Activated CD4-positive, alpha-beta T cell treated with anti-CD3 and anti-CD28 coated beads for 48 hours (primary cell): ENCODE measurements at regions not wholly inside any gene's neighbourhood (a gene's known extent, or its start where the extent isn't known, plus 50 kb on each side); places are given as distances from the start of the nearest gene placed in this dataset.
A peak's percentile ranks its signal among the peaks of the same experiment; 100 is the strongest.

Source experiments
- DNase-seq: peaks from one replicate; pipeline ENCODE4 v3.0.0-alpha.2; 2020

DNA sequence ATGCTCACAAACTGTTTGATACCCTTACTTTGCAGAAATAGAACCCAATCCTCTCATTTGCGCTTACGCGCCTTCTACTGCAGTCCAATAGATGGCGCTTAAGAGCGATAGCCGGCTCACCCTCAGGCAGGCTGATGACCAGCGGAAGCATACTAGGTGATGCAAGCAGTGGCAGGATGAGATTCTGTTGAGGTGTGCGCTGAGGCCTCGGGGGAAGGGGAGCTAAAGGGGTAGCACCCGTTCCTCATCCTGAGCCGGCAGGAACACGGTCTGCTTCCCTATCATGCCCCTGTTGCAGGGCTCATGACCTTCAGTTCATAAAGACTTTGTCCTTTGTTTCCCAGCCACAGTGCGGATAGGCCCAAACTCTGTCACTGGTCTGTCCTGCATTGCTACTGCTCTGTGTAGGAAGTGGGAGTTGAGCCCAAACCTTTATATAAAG lies 628.9 kb downstream of the TLL1 start:
- peak; percentile 6 for DNase-seq

DNA sequence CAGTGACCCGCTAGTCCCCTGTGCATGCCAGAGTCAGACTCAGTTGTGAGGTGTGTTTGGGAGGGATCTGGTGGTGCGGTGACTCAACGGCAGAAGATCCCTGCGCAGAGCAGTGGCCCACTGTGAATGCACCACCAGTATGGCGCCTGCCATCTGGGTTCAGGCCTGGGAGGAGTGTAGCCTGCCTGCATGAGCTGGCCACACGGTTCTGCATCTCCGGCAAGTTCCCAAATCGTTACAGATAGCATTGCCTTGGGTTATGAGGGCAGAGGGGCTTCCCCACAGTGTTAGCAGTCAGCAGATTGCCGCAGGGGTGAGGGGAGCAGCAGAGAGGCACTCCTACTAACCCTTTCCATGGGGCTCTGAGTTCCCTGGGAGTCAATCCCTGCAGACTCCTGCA lies 629.6 kb downstream of the TLL1 start:
- no peak for DNase-seq

- no peak for DNase-seq
Measured at GRCh38 chr4:166506051-166506450, 633.0 kb downstream of the TLL1 start.

GRCh38 chr4:166512267-166512666 lies 639.2 kb downstream of the TLL1 start:
- DNase-seq, result no peak

- no peak for DNase-seq
Measured at GRCh38 chr4:166518315-166518714, 645.3 kb downstream of the TLL1 start.

DNA sequence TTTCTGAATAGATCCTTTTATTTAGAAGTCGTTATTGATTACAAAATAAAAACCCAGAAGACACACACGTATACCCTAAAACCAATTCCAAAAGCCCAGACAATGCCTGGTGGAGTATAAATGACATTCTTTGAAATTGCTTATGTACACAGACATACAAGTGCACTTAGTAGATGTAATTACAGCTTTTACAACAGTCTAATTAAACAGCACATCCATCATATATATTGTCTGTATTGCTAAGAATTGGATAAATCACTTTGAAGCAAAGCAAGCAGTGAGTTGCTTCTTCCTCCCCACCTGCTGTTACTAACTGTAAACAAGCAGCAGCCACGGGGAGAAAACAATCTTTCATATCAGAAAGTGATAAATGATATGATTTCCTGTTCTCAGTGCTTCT lies 645.7 kb downstream of the TLL1 start:
- no peak for DNase-seq

GRCh38 chr4:166519774-166520173 lies 646.7 kb downstream of the TLL1 start:
- no peak for DNase-seq

DNA sequence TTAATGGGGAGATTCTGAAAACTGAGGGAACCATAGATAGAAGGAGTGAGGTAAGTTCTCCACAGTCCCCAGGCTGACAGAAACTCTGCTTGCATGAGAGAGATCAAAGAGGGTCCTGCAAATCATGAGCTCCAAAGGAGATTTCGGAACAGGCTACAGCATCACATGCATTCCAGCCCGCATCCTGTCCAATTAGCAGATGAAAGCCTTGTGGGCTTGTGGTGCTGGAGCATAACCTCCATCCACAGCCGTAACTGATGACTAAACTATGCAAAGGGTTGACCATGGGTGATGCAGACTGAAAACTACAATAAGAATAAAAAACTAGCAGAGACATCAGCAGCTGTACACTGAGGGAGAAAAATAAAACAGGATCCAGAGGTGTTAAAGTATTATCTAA lies 654.5 kb downstream of the TLL1 start:
- no peak for DNase-seq

- DNase-seq, result no peak
Measured at GRCh38 chr4:166531703-166532102, 658.7 kb downstream of the TLL1 start.

DNA sequence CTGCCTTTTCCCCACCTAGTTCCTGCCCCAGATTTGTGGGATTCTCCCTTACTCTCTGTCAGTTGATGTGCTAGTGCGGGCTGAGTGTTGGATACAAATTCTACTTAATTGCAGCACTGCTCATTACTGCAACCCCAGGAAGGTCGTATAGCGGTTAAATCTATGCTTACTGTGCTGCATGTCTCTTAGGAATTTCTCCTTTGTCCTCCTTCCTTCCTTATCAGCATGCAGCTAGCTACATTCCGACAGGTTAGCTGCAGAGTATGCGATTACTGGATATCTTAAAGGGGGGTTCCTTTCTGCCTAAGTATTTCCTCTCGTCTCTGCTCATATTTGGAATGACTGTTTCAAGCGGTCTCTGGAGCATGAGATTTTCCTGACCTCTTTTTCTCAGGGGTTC lies 662.8 kb downstream of the TLL1 start:
- DNase-seq, result no peak

- DNase-seq, result no peak
Measured at GRCh38 chr4:166538491-166539005, 665.5 kb downstream of the TLL1 start.

- DNase-seq, result no peak
Measured at GRCh38 chr4:166546009-166546408, 673.0 kb downstream of the TLL1 start.

DNA sequence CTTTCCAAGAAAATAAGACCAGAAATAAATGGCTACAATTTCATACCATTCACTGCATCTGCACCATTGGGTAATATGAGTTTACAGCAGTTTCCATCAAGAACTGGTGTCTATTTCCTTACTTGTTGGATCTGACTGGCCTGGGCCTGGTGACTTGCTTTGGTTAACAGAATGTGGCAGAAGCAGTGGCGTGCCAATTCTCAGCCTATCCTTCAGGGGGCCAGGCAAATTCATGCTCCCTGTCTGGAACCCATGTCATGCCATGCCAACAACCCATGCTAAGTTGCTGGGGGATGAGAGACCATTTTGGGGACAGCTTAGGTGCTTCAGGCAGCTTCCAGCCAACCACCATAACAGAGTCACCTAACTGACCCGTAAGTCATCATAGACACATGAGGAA lies 656.7 kb downstream of the SPOCK3 start:
- no peak for DNase-seq

GRCh38 chr4:166585491-166585890 lies 648.8 kb downstream of the SPOCK3 start:
- no peak for DNase-seq

DNA sequence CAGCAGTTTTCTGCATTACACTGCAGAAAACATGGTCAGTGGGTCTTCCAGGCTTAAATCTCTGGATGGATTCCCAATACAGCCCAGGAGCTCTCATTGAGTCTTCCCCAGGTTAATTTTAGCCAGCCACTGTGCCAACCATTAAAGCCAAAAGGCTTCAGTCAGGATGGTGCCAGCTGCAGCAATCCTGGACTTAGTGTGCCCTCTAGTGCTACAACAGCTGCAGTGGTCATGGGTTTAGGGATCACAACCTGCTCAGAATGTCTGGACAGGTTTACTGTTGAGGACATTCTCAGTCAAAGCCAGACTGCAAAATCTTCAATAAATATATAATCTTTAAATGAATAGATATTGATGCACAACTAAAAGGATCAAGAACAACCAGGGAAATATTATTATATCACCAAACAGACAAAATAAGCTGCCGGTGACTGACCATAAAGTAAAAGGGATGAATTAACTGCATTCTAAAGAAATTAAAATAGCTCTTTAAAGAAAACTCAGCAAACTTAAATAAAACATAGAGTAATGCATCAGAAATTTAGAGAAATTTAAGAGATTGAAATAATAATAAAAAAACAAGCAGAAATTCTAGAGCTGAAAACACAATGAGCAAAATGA lies 639.9 kb downstream of the SPOCK3 start:
- DNase-seq, result no peak

DNA sequence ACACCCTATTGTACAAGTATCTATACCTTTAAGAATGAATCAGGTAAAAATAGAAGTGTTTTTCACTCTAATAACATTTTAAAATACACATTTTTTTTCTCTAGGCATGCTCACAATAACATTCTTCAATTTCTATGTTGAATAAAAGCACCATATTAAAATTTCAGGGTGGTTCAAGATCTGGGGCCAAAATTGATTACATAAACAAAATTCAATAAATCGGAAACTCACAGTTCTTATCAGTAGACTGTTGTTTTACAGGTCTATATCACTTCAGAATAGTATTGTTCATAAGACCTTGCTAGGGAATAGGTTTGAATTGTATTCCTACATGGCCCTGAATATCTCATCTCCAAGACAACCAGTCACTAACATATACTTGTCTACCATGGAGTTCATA lies 634.0 kb downstream of the SPOCK3 start:
- no peak for DNase-seq

DNA sequence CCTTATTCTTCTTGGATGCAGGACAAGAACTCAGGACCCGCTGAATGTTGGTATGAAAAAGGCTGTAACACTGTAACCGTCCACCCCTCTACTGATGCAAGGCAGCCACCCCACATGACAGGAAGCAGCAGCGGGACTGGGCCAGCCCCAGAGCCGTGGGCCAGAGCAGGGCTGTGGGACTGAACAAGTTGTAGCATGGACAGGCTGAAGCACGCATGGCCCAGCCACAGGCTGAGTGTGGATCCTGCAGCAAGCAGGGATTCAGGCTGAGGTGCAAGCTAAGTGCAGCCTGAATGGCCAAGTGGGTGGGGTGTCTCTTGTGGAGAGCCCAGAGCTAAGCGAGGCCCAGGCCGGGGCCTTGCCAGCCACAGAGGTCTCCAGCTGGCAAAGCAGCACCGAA lies 632.2 kb downstream of the SPOCK3 start:
- no peak for DNase-seq

DNA sequence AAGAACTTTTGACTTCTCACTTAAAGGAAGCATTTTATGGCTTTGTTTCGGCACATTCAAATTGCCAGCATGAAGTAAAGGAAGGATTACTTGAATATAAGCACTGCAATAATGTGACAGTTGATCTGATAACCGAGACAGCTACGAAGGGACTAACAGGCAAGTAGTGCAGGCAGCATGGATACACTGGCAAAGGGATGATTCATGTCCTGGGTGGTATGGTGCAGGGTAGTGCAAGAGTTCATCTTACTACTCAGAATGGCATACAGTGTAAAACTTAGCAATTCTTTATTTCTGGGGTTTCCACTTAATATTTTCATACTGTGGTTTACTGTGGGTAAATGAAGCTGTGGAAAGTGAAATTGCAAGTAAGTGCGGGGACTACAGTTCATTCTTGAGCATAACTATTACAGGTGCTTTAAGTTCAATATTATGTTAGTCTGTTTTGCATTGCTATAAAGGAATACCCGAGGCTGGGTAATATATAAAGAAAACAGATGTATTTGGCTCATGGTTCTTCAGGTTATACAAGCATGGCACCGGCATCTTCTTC lies 611.8 kb downstream of the SPOCK3 start:
- no peak for DNase-seq

DNA sequence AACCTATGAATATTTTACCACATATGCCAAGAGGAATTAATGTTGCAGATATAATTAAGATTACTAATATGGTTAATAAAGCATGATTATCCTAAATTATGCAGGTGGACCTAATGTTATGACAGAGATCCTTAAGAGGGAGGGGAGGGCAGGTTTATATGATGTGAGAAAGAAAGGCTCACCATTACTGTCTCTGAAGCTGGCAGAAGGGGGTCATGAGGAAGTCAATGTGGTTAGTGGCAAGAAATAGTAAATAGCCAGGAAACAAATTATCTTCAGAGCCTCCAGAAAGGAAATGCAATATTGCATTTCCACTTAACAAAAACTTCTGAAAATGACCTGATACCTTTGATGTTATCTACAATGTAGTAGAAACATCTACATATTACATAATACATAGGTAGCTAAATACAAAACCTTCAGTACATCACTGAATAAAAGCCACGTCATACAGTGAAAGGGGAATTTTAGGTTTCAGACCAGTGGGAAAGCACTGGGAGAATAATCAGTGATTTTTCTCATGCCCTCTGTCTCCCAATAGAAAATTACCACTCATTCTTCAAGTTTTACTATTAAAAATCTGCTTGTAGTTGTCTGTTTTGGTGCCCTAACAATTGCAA lies 609.2 kb downstream of the SPOCK3 start:
- no peak for DNase-seq

DNA sequence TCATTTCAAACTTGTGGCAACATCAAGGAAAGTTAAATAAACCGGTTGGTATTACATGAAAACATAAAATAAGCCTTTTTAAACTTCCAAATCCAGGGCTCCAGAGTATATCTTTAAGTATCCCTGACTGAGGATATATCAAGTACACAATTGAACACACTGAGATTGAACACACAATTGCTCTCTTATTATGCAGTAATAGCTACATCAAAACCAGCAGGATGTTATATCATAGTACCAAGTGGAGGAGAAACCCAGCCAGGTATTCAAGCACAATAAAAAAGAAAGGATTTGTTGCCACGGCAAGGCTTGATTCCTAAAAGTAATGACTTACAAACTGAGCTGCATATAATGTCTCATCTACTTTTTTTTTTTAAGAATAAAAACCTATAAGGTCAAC lies 605.8 kb downstream of the SPOCK3 start:
- DNase-seq, result no peak

GRCh38 chr4:166635367-166635766 lies 598.9 kb downstream of the SPOCK3 start:
- DNase-seq, result no peak

DNA sequence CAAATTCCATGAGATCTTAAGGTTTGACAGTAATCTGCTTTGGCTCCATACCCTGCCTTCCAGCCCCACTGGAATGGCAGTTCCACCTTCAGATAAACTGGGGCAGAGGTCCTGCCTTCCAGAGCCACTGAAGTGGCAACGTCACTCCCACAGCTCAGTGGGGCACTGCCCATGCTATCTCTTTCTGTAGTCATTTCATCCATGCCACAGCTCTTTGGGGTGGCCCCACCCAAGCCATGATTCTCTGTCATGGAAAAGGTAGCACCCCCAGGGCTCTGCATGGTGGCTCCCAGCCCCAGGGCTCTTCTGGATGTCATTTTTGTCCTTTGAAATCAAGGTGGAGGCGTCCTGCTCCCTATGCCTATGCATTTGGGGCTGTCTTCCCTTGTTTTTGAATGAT lies 596.5 kb downstream of the SPOCK3 start:
- DNase-seq, result no peak

GRCh38 chr4:166655231-166655630 lies 579.1 kb downstream of the SPOCK3 start:
- no peak for DNase-seq

DNA sequence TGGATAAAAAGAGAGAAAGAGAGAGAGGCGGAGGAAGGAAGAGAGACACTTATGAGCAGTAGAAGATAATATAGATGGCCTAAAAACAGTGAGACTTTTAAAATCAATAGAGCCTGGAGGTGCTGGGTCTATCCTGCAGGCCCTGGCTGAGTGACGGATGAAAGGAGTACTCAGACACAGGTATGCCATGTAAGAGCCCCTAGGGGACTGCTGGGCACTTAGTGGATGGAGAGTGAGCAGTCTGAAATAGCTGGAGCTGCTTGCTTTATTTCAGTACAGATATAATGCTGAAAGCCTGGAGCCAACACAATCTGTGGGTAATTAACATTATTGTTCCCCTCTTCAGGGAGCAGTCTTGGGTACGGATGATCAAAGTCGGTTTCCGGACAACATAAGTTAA lies 578.6 kb downstream of the SPOCK3 start:
- no peak for DNase-seq

DNA sequence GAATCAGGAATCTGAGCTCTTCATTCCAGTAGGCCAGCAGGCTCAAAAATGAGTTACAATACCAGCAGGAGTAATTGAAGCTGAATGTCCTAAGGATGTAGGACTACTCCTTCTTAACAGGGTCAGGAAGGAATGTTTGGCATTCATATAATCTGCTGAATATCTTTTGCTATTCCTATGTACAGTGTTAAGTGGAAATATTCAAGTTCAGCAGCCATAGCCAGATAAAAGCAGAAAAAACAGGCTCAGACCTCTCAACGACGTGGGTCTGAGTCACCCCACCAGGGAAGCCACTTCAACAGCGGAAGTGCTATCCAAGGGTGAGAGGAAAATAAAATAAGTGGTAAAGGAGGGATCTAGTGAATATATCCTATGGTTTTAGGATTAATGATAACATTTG lies 577.0 kb downstream of the SPOCK3 start:
- DNase-seq, result no peak
